B cell (primary cell): ENCODE measurements at regions not wholly inside any gene's neighbourhood (a gene's known extent, or its start where the extent isn't known, plus 50 kb on each side); places are given as distances from the start of the nearest gene placed in this dataset.

Experiments
- ATAC-seq: fragments of 200-7000 bp; cut with Tn5 transposase; one replicate; pipeline ENCODE4 v1.10.0; 2021; ENCODE audit warnings: low read depth, mild to moderate bottlenecking, moderate number of reproducible peaks, moderate library complexity
- CTCF ChIA-PET: fragments of 350-600 bp; sonication (Branson Sonifier 250); formaldehyde crosslinking; loops from one replicate; lab custom pipeline; 2021; ENCODE audit warnings: antibody characterized with exemption, inconsistent platforms; lab: Charles Lee
- POLR2A ChIA-PET: fragments of 350-600 bp; sonication (Branson Sonifier 250); formaldehyde crosslinking; loops from one replicate; lab custom pipeline; 2021; ENCODE audit warnings: antibody characterized with exemption; lab: Charles Lee
- DNase-seq: peaks from one replicate; pipeline ENCODE4 v3.0.0; 2013
- H2AFZ ChIP-seq: 2 replicates; pipeline ENCODE4 v1.6.1; 2012; ENCODE audit warnings: mild to moderate bottlenecking, low read depth, low read length; ENCODE audit not compliant: insufficient read depth, poor library complexity, severe bottlenecking
- H3K27ac ChIP-seq, 2 donors: 1 replicate in 1 of 2; 2 replicates in 1 of 2; pipeline ENCODE4 v1.5.1; 2012 to 2013; ENCODE audit warnings: low read length in 2 of 2, mild to moderate bottlenecking in 2 of 2, moderate library complexity in 1 of 2
- H3K27me3 ChIP-seq, 4 experiments: fragments of 200-600 bp in 1 of 4; sonication (generic) in 1 of 4; replicated peaks in 1 of 4; 1 replicate in 2 of 4; 2 replicates in 2 of 4; pipeline versions ENCODE4 v1.6.1 to v1.7.0; 2013 to 2016; ENCODE audit warnings: low read length in 3 of 4, mild to moderate bottlenecking in 2 of 4, mixed read lengths in 1 of 4, moderate library complexity in 1 of 4; ENCODE audit not compliant: insufficient read depth in 4 of 4, control insufficient read depth in 3 of 4; ENCODE audit errors: control extremely low read depth in 1 of 4
- H3K36me3 ChIP-seq, 2 experiments: replicated peaks in 1 of 2; 1 replicate in 1 of 2; 2 replicates in 1 of 2; pipeline versions ENCODE4 v1.6.1 to v1.7.1; 2013; ENCODE audit warnings: low read length in 1 of 2; ENCODE audit not compliant: insufficient read depth in 2 of 2, control insufficient read depth in 1 of 2; ENCODE audit errors: control extremely low read depth in 1 of 2, extremely low read depth in 1 of 2
- H3K4me1 ChIP-seq, 2 donors: fragments of 200-600 bp in 1 of 2; sonication (generic) in 1 of 2; 1 replicate in 1 of 2; 2 replicates in 1 of 2; pipeline versions ENCODE4 v1.5.1 to v1.6.1; 2013 to 2017; ENCODE audit warnings: low read length in 2 of 2; ENCODE audit not compliant: control insufficient read depth in 2 of 2, insufficient read depth in 2 of 2
- H3K4me2 ChIP-seq: replicated peaks from 2 replicates; pipeline ENCODE3; 2012; ENCODE audit warnings: mild to moderate bottlenecking, low read depth, low read length; ENCODE audit not compliant: poor library complexity, severe bottlenecking
- H3K4me3 ChIP-seq, 5 experiments: fragments of 200-600 bp in 1 of 5; sonication (generic) in 1 of 5; 1 replicate in 3 of 5; 2 replicates in 2 of 5; pipeline versions ENCODE4 v1.5.1 to v1.7.0; 2011 to 2016; ENCODE audit warnings: low read length in 4 of 5, mild to moderate bottlenecking in 4 of 5, low read depth in 2 of 5, control low read depth in 1 of 5, moderate library complexity in 1 of 5; ENCODE audit not compliant: insufficient read depth in 1 of 5; ENCODE audit errors: control extremely low read depth in 1 of 5, extremely low read depth in 1 of 5
- H3K79me2 ChIP-seq: fragments of 200-600 bp; sonication (generic); one replicate; pipeline ENCODE4 v1.6.0; 2016; ENCODE audit warnings: low read length; ENCODE audit not compliant: control insufficient read depth, insufficient read depth
- H3K9ac ChIP-seq: fragments of 200-600 bp; sonication (generic); 2 replicates; pipeline ENCODE4 v1.6.1; 2017; ENCODE audit warnings: mild to moderate bottlenecking, low read length, moderate library complexity
- H3K9me3 ChIP-seq, 3 donors: one replicate each; pipeline versions ENCODE4 v1.6.1 to v1.7.1; 2013; ENCODE audit warnings: low read length in 2 of 3; ENCODE audit not compliant: control insufficient read depth in 2 of 3, insufficient read depth in 1 of 3; ENCODE audit errors: control extremely low read depth in 1 of 3
- H4K20me1 ChIP-seq: 2 replicates; pipeline ENCODE4 v1.6.0; 2012; ENCODE audit warnings: mild to moderate bottlenecking, low read length; ENCODE audit not compliant: insufficient read depth, control insufficient read depth, poor library complexity, severe bottlenecking
- H3K27ac Mint-ChIP-seq: one replicate; pipeline ENCODE4 v1.8.0; 2021; ENCODE audit warnings: mixed read lengths
- H3K27me3 Mint-ChIP-seq: one replicate; pipeline ENCODE4 v1.8.0; 2021; ENCODE audit warnings: mixed read lengths
- H3K4me1 Mint-ChIP-seq: one replicate; pipeline ENCODE4 v1.8.0; 2021; ENCODE audit warnings: mixed read lengths
- H3K4me3 Mint-ChIP-seq: one replicate; pipeline ENCODE4 v1.8.0; 2021; ENCODE audit warnings: mixed read lengths
- H3K9me3 Mint-ChIP-seq: one replicate; pipeline ENCODE4 v1.8.0; 2022; ENCODE audit warnings: mixed read lengths; ENCODE audit not compliant: insufficient read depth
- CTCF ChIP-seq: fragments of 200-600 bp; IDR thresholded peaks from one replicate; pipeline ENCODE4 v1.8.0; 2022; ENCODE audit warnings: antibody characterized with exemption, mild to moderate bottlenecking
- EZH2 ChIP-seq: IDR thresholded peaks from 2 replicates; pipeline ENCODE4 v1.6.1; 2012; ENCODE audit warnings: borderline replicate concordance, low read depth, mild to moderate bottlenecking, moderate library complexity, low read length; ENCODE audit not compliant: insufficient read depth, poor library complexity, severe bottlenecking
- WGBS: methylation state at CpG from one replicate; pipeline ENCODE4 v1.1.5; 2013; ENCODE audit warnings: missing lambda C conversion rate; ENCODE audit not compliant: insufficient coverage; 5-methylcytosine and 5-hydroxymethylcytosine counted together
- intact Hi-C: fragments of 100-400 bp; cut with micrococcal nuclease; formaldehyde crosslinking; loops from one replicate; pipeline ENCODE4 v1.10.0; 2022

- Histone ChIP-seq H3K9me3 (no peaks in the 10 kb centered on the region), H3K27ac (no peak overlapping the region), H3K9ac (no peak overlapping the region), H2AFZ (no peak overlapping the region), H3K27me3 (peaks cover 0 to 4% (median 3%) of the 10 kb centered on the region in 4 experiments), H3K4me1 (no peaks in the 10 kb centered on the region), H3K36me3 (no peaks in the 10 kb centered on the region), H3K4me3 (no peak overlapping the region), H3K4me2 (no peak overlapping the region), H3K79me2 (no peaks in the 10 kb centered on the region), H4K20me1 (no peaks in the 10 kb centered on the region)
- no peak for ATAC-seq
- Mint-ChIP-seq H3K4me3 (no peak overlapping the region), H3K27ac (no peak overlapping the region), H3K27me3 (peaks cover 38% of the 10 kb centered on the region), H3K9me3 (no peaks in the 10 kb centered on the region), H3K4me1 (no peaks in the 10 kb centered on the region)
- ChIA-PET POLR2A (no interaction called here), CTCF (no interaction called here)
- intact Hi-C loops: no loop called here
- no peak for TF ChIP-seq EZH2
- no peak for TF ChIP-seq CTCF
- no peak for DNase-seq
- 81% methylated on average over 3 of the region's 5 CpGs for WGBS
Measured at GRCh38 chr1:208298593-208299269, 54.5 kb upstream of the PLXNA2 start.

- CTCF ChIA-PET: no interaction called here
- Histone ChIP-seq H3K9ac (no peak overlapping the region), H4K20me1 (no peaks in the 10 kb centered on the region), H2AFZ (no peak overlapping the region), H3K36me3 (no peaks in the 10 kb centered on the region), H3K4me2 (no peak overlapping the region), H3K9me3 (no peaks in the 10 kb centered on the region), H3K4me3 (no peak overlapping the region), H3K27ac (no peak overlapping the region), H3K4me1 (no peaks in the 10 kb centered on the region), H3K79me2 (no peaks in the 10 kb centered on the region), H3K27me3 (peaks cover 0 to 3% (median 1%) of the 10 kb centered on the region in 4 experiments)
- no peak for DNase-seq
- Mint-ChIP-seq H3K27me3 (peaks cover 30% of the 10 kb centered on the region), H3K27ac (no peak overlapping the region), H3K4me3 (no peak overlapping the region), H3K9me3 (no peaks in the 10 kb centered on the region), H3K4me1 (no peaks in the 10 kb centered on the region)
- TF ChIP-seq CTCF (no peak), EZH2 (no peak)
- POLR2A ChIA-PET: no interaction called here
- 67% methylated on average over 1 of the region's 7 CpGs for WGBS
- no peak for ATAC-seq
- intact Hi-C loops: no loop called here
Measured at GRCh38 chr1:208300084-208300770, 56.0 kb upstream of the PLXNA2 start.
